ENCODE measurements at regions not wholly inside any gene's neighbourhood (a gene's known extent, or its start where the extent isn't known, plus 50 kb on each side); places are given as distances from the start of the nearest gene placed in this dataset.

DNA sequence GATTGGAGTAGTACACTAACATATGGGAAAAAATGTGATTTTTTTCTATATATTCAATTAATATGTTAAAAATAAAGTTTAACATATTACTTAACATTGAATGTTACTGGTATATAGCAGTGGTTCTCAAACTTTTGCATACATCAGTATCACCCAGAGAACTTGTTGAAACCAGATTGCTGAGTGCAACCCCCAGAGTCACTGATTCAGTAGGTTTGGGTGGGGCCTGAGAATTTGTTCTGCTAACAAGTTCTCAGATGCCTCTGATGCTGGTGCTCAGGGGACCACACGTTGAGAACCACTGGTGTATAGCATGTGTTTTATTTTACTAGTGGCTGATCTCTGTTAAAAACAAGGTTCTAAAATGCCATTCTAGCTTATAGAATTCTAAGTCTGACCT, 161.9 kb downstream of the HHIPL2 start:
- Histone ChIP-seq H2AK5ac (ENCODE audit: insufficient read length, low read length) (no peak overlapping the region), H4K91ac (ENCODE audit: insufficient read length, low read depth, low read length) (no peak overlapping the region), H2BK12ac (ENCODE audit: insufficient read length, low read depth, low read length) (no peak overlapping the region), H2AFZ (ENCODE audit: low read length) (no peak overlapping the region), H3K4me2 (ENCODE audit: insufficient read depth, insufficient read length, low read length) (no peak overlapping the region), H3K23ac (ENCODE audit: insufficient read length, low read depth, low read length) (no peak overlapping the region), H3K56ac (ENCODE audit: insufficient read length, low read depth, low read length) (no peak overlapping the region), H3K79me1 (ENCODE audit: insufficient read depth, low read depth, low read length, poor library complexity, severe bottlenecking) (no peaks in the 10 kb centered on the region), H2BK15ac (ENCODE audit: low read depth, low read length) (no peak overlapping the region), H3K27me3 (ENCODE audit: insufficient read depth, low read length) (no peaks in the 10 kb centered on the region), H3K4ac (ENCODE audit: low read depth, low read length) (no peak overlapping the region), H3K23me2 (ENCODE audit: insufficient read length, low read depth, low read length, poor library complexity, severe bottlenecking) (no peaks in the 10 kb centered on the region), H4K8ac (replicated peaks; ENCODE audit: insufficient read length, low read depth, low read length) (no peak overlapping the region), H3K9ac (ENCODE audit: extremely low read depth, insufficient read length, low read length) (no peak overlapping the region), H3T11ph (ENCODE audit: low read length) (no peak overlapping the region), H3K14ac (ENCODE audit: insufficient read depth, low read length) (no peak overlapping the region), H4K20me1 (ENCODE audit: control insufficient read depth, insufficient read depth, insufficient read length) (no peaks in the 10 kb centered on the region), H4K5ac (ENCODE audit: insufficient read length, low read depth, low read length) (no peak overlapping the region), H3K27ac (ENCODE audit: insufficient read length, low read depth, low read length) (no peak overlapping the region), H3K4me1 (ENCODE audit: insufficient read depth, low read length) (no peaks in the 10 kb centered on the region), H3K9me3 (ENCODE audit: control insufficient read depth, low read depth, low read length) (no peaks in the 10 kb centered on the region), H3K79me2 (ENCODE audit: insufficient read depth, low read length) (no peaks in the 10 kb centered on the region), H2BK120ac (ENCODE audit: low read depth, low read length, poor library complexity, severe bottlenecking) (no peak overlapping the region), H2BK5ac (ENCODE audit: insufficient read length, low read length) (no peak overlapping the region), H2BK20ac (ENCODE audit: low read depth, low read length, poor library complexity, severe bottlenecking) (no peak overlapping the region), H3K18ac (ENCODE audit: insufficient read length, low read depth, low read length) (no peak overlapping the region)
- no peak for DNase-seq
- Mint-ChIP-seq H3K27me3 (ENCODE audit: low read depth) (no peaks in the 10 kb centered on the region), H3K4me3 (no peak overlapping the region), H3K4me1 (0 out of 4 replicates have a peak, but pooled peaks cover 0 to 5% of the 10 kb centered on the region in 2 experiments), H3K36me3 (ENCODE audit: insufficient read depth in 1 of 3, low read depth in 3 of 3) (no peaks in the 10 kb centered on the region), H3K27ac (no peak overlapping the region), H3K9me3 (no peaks in the 10 kb centered on the region; a peak in 1 of 5 replicates)
- no CpG with 5 or more reads among the region's 1 CpG for WGBS (ENCODE audit: extremely low coverage, insufficient read length, low lambda C conversion rate)
- TF ChIP-seq, protein P1, sequence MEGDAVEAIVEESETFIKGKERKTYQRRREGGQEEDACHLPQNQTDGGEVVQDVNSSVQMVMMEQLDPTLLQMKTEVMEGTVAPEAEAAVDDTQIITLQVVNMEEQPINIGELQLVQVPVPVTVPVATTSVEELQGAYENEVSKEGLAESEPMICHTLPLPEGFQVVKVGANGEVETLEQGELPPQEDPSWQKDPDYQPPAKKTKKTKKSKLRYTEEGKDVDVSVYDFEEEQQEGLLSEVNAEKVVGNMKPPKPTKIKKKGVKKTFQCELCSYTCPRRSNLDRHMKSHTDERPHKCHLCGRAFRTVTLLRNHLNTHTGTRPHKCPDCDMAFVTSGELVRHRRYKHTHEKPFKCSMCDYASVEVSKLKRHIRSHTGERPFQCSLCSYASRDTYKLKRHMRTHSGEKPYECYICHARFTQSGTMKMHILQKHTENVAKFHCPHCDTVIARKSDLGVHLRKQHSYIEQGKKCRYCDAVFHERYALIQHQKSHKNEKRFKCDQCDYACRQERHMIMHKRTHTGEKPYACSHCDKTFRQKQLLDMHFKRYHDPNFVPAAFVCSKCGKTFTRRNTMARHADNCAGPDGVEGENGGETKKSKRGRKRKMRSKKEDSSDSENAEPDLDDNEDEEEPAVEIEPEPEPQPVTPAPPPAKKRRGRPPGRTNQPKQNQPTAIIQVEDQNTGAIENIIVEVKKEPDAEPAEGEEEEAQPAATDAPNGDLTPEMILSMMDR (conservative IDR thresholded peaks at IDR 0.05) = no peak
